Caco-2 (cell line): ENCODE measurements at regions not wholly inside any gene's neighbourhood (a gene's known extent, or its start where the extent isn't known, plus 50 kb on each side); places are given as distances from the start of the nearest gene placed in this dataset.

Source experiments
- BruUV-seq: library from RNA; stranded (reverse); fragments of 400-500 nt; replicated peaks from 2 replicates; lab custom pipeline; 2021; lab: Mats Ljungman, UMichigan
- CTCF ChIA-PET: fragments of 300-600 bp; sonication (Branson Sonifier 250); formaldehyde crosslinking; loops from one replicate; lab custom pipeline; 2022; ENCODE audit warnings: antibody characterized with exemption; lab: Charles Lee
- POLR2A ChIA-PET: fragments of 300-600 bp; sonication (Branson Sonifier 250); formaldehyde crosslinking; loops from one replicate; lab custom pipeline; 2022; ENCODE audit warnings: antibody characterized with exemption; lab: Charles Lee
- DNase-seq, 2 experiments: peaks; one replicate each; pipeline versions ENCODE4 v3.0.0 to v3.0.0-alpha.2; 2020 to 2022
- H3K27me3 ChIP-seq: replicated peaks from 2 replicates; pipeline ENCODE4 v1.6.0; 2011; ENCODE audit warnings: low read length; ENCODE audit not compliant: control insufficient read depth, insufficient read depth
- H3K36me3 ChIP-seq: 2 replicates; pipeline ENCODE4 v1.5.1; 2011; ENCODE audit warnings: low read length; ENCODE audit not compliant: control insufficient read depth, insufficient read depth
- H3K4me1 ChIP-seq: fragments of 250-450 bp; sonication (Bioruptor Pico); 2 replicates; pipeline ENCODE4 v1.5.1; 2020; ENCODE audit warnings: mild to moderate bottlenecking
- H3K4me3 ChIP-seq: 2 replicates; pipeline ENCODE4 v1.5.1; 2011; ENCODE audit warnings: low read depth, mild to moderate bottlenecking, control low read depth, low read length
- H3K9me3 ChIP-seq: fragments of 250-450 bp; sonication (Bioruptor Pico); 2 replicates; pipeline ENCODE4 v1.5.1; 2020; ENCODE audit warnings: mild to moderate bottlenecking, moderate library complexity
- H3K27ac Mint-ChIP-seq: one replicate; pipeline ENCODE4 v1.8.0; 2022; ENCODE audit warnings: mixed read lengths; ENCODE audit not compliant: unreplicated experiment
- H3K27me3 Mint-ChIP-seq: one replicate; pipeline ENCODE4 v1.8.0; 2022; ENCODE audit warnings: mixed read lengths; ENCODE audit not compliant: insufficient read depth, unreplicated experiment
- H3K36me3 Mint-ChIP-seq: one replicate; pipeline ENCODE4 v1.8.0; 2022; ENCODE audit warnings: mild to moderate bottlenecking, mixed read lengths; ENCODE audit not compliant: insufficient read depth, unreplicated experiment
- H3K4me1 Mint-ChIP-seq: one replicate; pipeline ENCODE4 v1.8.0; 2022; ENCODE audit warnings: low read depth, mixed read lengths; ENCODE audit not compliant: unreplicated experiment
- H3K4me3 Mint-ChIP-seq: one replicate; pipeline ENCODE4 v1.8.0; 2022; ENCODE audit warnings: mild to moderate bottlenecking, moderate library complexity, mixed read lengths; ENCODE audit not compliant: unreplicated experiment
- H3K9me3 Mint-ChIP-seq: one replicate; pipeline ENCODE4 v1.8.0; 2022; ENCODE audit warnings: mixed read lengths; ENCODE audit not compliant: unreplicated experiment
- CTCF ChIP-seq, 2 experiments: fragments of 200-600 bp in 1 of 2; IDR thresholded peaks; 1 replicate in 1 of 2; 2 replicates in 1 of 2; pipeline versions ENCODE4 v1.5.1 to v1.8.0; 2011 to 2022; ENCODE audit warnings: antibody characterized with exemption in 1 of 2, control low read depth in 1 of 2, inconsistent platforms in 1 of 2, low read depth in 1 of 2, low read length in 1 of 2, mild to moderate bottlenecking in 1 of 2, moderate library complexity in 1 of 2; ENCODE audit not compliant: insufficient read depth in 1 of 2, severe bottlenecking in 1 of 2, unreplicated experiment in 1 of 2
- intact Hi-C: fragments of 100-400 bp; cut with micrococcal nuclease; formaldehyde crosslinking; loops from one replicate; pipeline ENCODE4 v1.10.0; 2022; ENCODE audit not compliant: unreplicated experiment

- no peaks in the 10 kb centered on the region for H3K27me3 ChIP-seq
- no peaks in the 10 kb centered on the region for H3K36me3 Mint-ChIP-seq
- BruUV-seq = no TSS peak
- H3K36me3 ChIP-seq = no peaks in the 10 kb centered on the region
- intact Hi-C loops = no loop called here
- TF ChIP-seq CTCF (IDR thresholded peaks at IDR 0.05; ENCODE audit: insufficient read depth in 1 of 2, low read depth in 1 of 2, low read length in 1 of 2, severe bottlenecking in 1 of 2, unreplicated experiment in 1 of 2) = no peak
- no peak overlapping the region for H3K4me3 Mint-ChIP-seq
- ChIA-PET CTCF (interaction anchor here (0.6 kb wide), 1 partner anchor 15 kb away, joined by 3 read pairs; no protein-coding TSS in a partner anchor), POLR2A (no interaction called here)
- H3K4me1 ChIP-seq = peaks cover 22% of the 10 kb centered on the region
- peak; percentile 80 to 85 for DNase-seq
- no peaks in the 10 kb centered on the region for H3K9me3 Mint-ChIP-seq
- no peaks in the 10 kb centered on the region for H3K9me3 ChIP-seq
- H3K4me3 ChIP-seq = no peak overlapping the region
- H3K27me3 Mint-ChIP-seq = no peaks in the 10 kb centered on the region
- H3K27ac Mint-ChIP-seq = peak overlapping the region; percentile 7
- H3K4me1 Mint-ChIP-seq = peaks cover 30% of the 10 kb centered on the region
These were observed 81.3 kb upstream of the NAA20 start for GRCh38 chr20:19935842-19936241.

GRCh38 chr20:19936466-19937200 lies 80.5 kb upstream of the NAA20 start:
- no peaks in the 10 kb centered on the region for H3K9me3 Mint-ChIP-seq
- no TSS peak for BruUV-seq
- no peaks in the 10 kb centered on the region for H3K36me3 ChIP-seq
- intact Hi-C loops = no loop called here
- H3K27me3 ChIP-seq = no peaks in the 10 kb centered on the region
- H3K4me1 Mint-ChIP-seq = peaks cover 30% of the 10 kb centered on the region
- H3K27ac Mint-ChIP-seq = peak overlapping the region; percentile 7
- CTCF ChIA-PET = no interaction called here
- no peak overlapping the region for H3K4me3 ChIP-seq
- H3K4me3 Mint-ChIP-seq = no peak overlapping the region
- no peaks in the 10 kb centered on the region for H3K27me3 Mint-ChIP-seq
- POLR2A ChIA-PET = no interaction called here
- DNase-seq = no peak
- peaks cover 22% of the 10 kb centered on the region for H3K4me1 ChIP-seq
- no peak for TF ChIP-seq CTCF (IDR thresholded peaks at IDR 0.05; ENCODE audit: insufficient read depth in 1 of 2, low read depth in 1 of 2, low read length in 1 of 2, severe bottlenecking in 1 of 2, unreplicated experiment in 1 of 2)
- no peaks in the 10 kb centered on the region for H3K9me3 ChIP-seq
- no peaks in the 10 kb centered on the region for H3K36me3 Mint-ChIP-seq

GRCh38 chr20:19937218-19937617 lies 79.9 kb upstream of the NAA20 start:
- ChIA-PET CTCF (no interaction called here), POLR2A (no interaction called here)
- no peak overlapping the region for H3K27ac Mint-ChIP-seq

More at GRCh38 chr20:19937218-19937617, 79.9 kb upstream of the NAA20 start:
- Histone ChIP-seq H3K4me1 (peaks cover 22% of the 10 kb centered on the region), H3K4me3 (no peak overlapping the region), H3K36me3 (no peaks in the 10 kb centered on the region), H3K9me3 (no peaks in the 10 kb centered on the region), H3K27me3 (no peaks in the 10 kb centered on the region)
- no peak for TF ChIP-seq CTCF (IDR thresholded peaks at IDR 0.05; ENCODE audit: insufficient read depth in 1 of 2, low read depth in 1 of 2, low read length in 1 of 2, severe bottlenecking in 1 of 2, unreplicated experiment in 1 of 2)
- Mint-ChIP-seq H3K9me3 (no peaks in the 10 kb centered on the region), H3K4me3 (no peak overlapping the region), H3K27me3 (no peaks in the 10 kb centered on the region), H3K4me1 (peaks cover 30% of the 10 kb centered on the region), H3K36me3 (no peaks in the 10 kb centered on the region)
- no peak for DNase-seq
- no TSS peak for BruUV-seq
- intact Hi-C loops = no loop called here
